ENCODE measurements at regions not wholly inside any gene's neighbourhood (a gene's known extent, or its start where the extent isn't known, plus 50 kb on each side); places are given as distances from the start of the nearest gene placed in this dataset.

- Histone ChIP-seq H3K9me3 (ENCODE audit: low read length) (no peaks in the 10 kb centered on the region), H4K20me1 (ENCODE audit: insufficient read depth) (no peaks in the 10 kb centered on the region), H3K4me2 (ENCODE audit: low read length) (no peak overlapping the region), H3K9me2 (ENCODE audit: insufficient read depth, low read length) (no peaks in the 10 kb centered on the region), H3F3A (ENCODE audit: insufficient read depth, low read length, poor library complexity, severe bottlenecking) (no peaks in the 10 kb centered on the region), H3K79me2 (replicated peaks; ENCODE audit: insufficient read depth, low read length) (no peaks in the 10 kb centered on the region), H3K36me3 (ENCODE audit: insufficient read depth, low read length) (no peaks in the 10 kb centered on the region), H3K27ac (ENCODE audit: low read length) (no peak overlapping the region), H3K9ac (ENCODE audit: low read length) (no peak overlapping the region), H2AFZ (ENCODE audit: low read depth, low read length) (no peak overlapping the region), H3K27me3 (ENCODE audit: insufficient read depth, low read depth, low read length) (no peaks in the 10 kb centered on the region), H3K4me3 (ENCODE audit: low read length) (no peak overlapping the region)
- no peak for TF ChIP-seq TAF1 (IDR thresholded peaks at IDR 0.05; ENCODE audit: low read depth)
- no peak for TF ChIP-seq REST (IDR thresholded peaks at IDR 0.05; ENCODE audit: borderline replicate concordance)
- no peak for TF ChIP-seq EZH2 (IDR thresholded peaks at IDR 0.05; ENCODE audit: borderline replicate concordance, insufficient read depth, low read length, poor library complexity, severe bottlenecking)
- TF ChIP-seq RAD21 (conservative IDR thresholded peaks at IDR 0.05) = no peak
- no peak for TF ChIP-seq SMC3 (conservative IDR thresholded peaks at IDR 0.05; ENCODE audit: poor library complexity)
- no peak for TF ChIP-seq CTCF (IDR thresholded peaks at IDR 0.05; ENCODE audit: poor library complexity, severe bottlenecking)
- TF ChIP-seq EP300 (conservative IDR thresholded peaks at IDR 0.05; ENCODE audit: poor library complexity, severe bottlenecking) = no peak
- no peak for TF ChIP-seq POLR2AphosphoS5 (IDR thresholded peaks at IDR 0.05)
- no peak for TF ChIP-seq MXI1 (conservative IDR thresholded peaks at IDR 0.05; ENCODE audit: poor library complexity, severe bottlenecking)
Measured at GRCh38 chr7:20019757-20020432, 197.3 kb downstream of the MACC1 start.

GRCh38 chr7:20016669-20017068 is 200.5 kb downstream of the MACC1 start:
- no peak overlapping the region for H3K4me2 ChIP-seq (ENCODE audit: low read length)
- no peak overlapping the region for H3K9ac ChIP-seq (ENCODE audit: low read length)
- no peaks in the 10 kb centered on the region for H3F3A ChIP-seq (ENCODE audit: insufficient read depth, low read length, poor library complexity, severe bottlenecking)
- H3K27ac ChIP-seq (ENCODE audit: low read length) = no peak overlapping the region
- no peak overlapping the region for H3K4me3 ChIP-seq (ENCODE audit: low read length)
- no peaks in the 10 kb centered on the region for H3K9me3 ChIP-seq (ENCODE audit: low read length)
- H3K27me3 ChIP-seq (ENCODE audit: insufficient read depth, low read depth, low read length) = no peaks in the 10 kb centered on the region
- no peak for TF ChIP-seq MXI1 (conservative IDR thresholded peaks at IDR 0.05; ENCODE audit: poor library complexity, severe bottlenecking)
- no peak for TF ChIP-seq TAF1 (IDR thresholded peaks at IDR 0.05; ENCODE audit: low read depth)
- no peak for TF ChIP-seq REST (IDR thresholded peaks at IDR 0.05; ENCODE audit: borderline replicate concordance)
- TF ChIP-seq EZH2 (IDR thresholded peaks at IDR 0.05; ENCODE audit: borderline replicate concordance, insufficient read depth, low read length, poor library complexity, severe bottlenecking) = no peak
- no peak for TF ChIP-seq RAD21 (conservative IDR thresholded peaks at IDR 0.05)
- no peak for TF ChIP-seq SMC3 (conservative IDR thresholded peaks at IDR 0.05; ENCODE audit: poor library complexity)
- no peak for TF ChIP-seq CTCF (IDR thresholded peaks at IDR 0.05; ENCODE audit: poor library complexity, severe bottlenecking)
- no peak for TF ChIP-seq POLR2AphosphoS5 (IDR thresholded peaks at IDR 0.05)
- no peak for TF ChIP-seq EP300 (conservative IDR thresholded peaks at IDR 0.05; ENCODE audit: poor library complexity, severe bottlenecking)
- no peaks in the 10 kb centered on the region for H3K36me3 ChIP-seq (ENCODE audit: insufficient read depth, low read length)
- no peaks in the 10 kb centered on the region for H3K9me2 ChIP-seq (ENCODE audit: insufficient read depth, low read length)
- H2AFZ ChIP-seq (ENCODE audit: low read depth, low read length) = no peak overlapping the region
- H4K20me1 ChIP-seq (ENCODE audit: insufficient read depth) = no peaks in the 10 kb centered on the region
- no peaks in the 10 kb centered on the region for H3K79me2 ChIP-seq (replicated peaks; ENCODE audit: insufficient read depth, low read length)

Data from neural cell (in vitro differentiated cells).